Left lobe of liver (tissue), 2 donors: ENCODE measurements at regions not wholly inside any gene's neighbourhood (a gene's known extent, or its start where the extent isn't known, plus 50 kb on each side); places are given as distances from the start of the nearest gene placed in this dataset.

Experiments used
- ATAC-seq: fragments of 200-7000 bp; cut with Tn5 transposase; one replicate; pipeline ENCODE4 v1.9.1; 2020; ENCODE audit warnings: mild to moderate bottlenecking, moderate library complexity
- DNase-seq: peaks from one replicate; pipeline ENCODE4 v3.0.0-alpha.2; 2020; ENCODE audit warnings: low spot score
- donor health status: DM: no; HTN: no; CAD: no; lungs with moderate emphysema.
- donor health status: DM: no; HTN: yes; CAD: no.

DNA sequence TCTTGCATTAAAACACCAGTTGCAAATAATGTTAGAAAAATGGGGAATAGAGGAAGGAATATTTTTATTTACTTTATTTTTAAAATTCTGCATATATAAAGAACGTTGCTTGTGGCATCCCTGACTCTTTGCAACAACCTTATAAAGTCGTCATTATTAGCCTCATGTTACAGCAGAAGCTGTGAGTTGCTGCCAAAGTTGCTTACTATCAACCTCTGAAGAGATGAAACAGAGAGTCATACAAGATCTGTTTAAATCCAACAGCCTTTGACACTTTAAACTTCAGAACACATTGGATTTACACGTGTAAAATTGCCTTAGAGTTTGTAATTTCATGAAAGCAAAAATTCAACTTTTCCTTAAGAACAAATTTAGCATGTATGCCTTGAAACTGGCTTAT lies 221.9 kb downstream of the MRPL39 start:
- no peak for DNase-seq
- no peak for ATAC-seq

DNA sequence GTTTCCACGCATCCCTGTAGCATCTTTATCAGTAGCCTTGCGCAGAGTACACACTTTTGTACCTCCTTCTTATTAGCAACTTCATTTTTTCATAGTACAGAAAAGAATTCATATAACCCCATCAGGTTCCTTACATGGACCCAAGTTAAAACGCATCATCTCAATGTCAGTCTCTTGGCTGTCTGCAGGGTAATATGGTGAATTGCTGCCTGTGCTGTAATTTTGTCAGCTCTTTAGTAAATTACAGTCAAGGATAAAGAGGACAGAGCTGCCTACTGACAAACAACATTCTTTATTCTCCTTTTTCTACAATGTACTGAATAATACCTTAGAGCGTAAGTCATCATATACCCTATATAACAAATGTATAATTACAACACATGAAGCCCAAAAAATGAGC lies 222.5 kb downstream of the MRPL39 start:
- DNase-seq = no peak
- ATAC-seq = no peak

DNA sequence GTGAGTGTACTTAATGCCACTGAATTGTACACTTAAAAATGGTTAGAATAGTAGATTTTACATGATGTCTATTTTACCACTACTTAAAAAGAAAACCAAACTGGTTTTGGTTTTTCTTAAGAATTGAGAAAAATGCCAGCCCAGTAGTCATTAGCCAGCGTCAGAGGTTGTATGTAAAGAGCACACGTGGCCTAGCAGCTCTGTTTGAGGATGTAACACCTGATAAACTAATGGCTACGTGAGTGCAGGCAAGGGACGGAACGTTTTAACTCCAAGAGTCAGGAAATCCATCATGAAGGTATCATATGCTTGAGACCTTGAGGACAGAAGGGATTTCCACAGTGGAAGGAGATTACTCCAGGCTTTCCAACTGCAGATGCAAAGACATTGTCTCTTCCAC lies 223.7 kb downstream of the MRPL39 start:
- DNase-seq = no peak
- ATAC-seq = no peak

DNA sequence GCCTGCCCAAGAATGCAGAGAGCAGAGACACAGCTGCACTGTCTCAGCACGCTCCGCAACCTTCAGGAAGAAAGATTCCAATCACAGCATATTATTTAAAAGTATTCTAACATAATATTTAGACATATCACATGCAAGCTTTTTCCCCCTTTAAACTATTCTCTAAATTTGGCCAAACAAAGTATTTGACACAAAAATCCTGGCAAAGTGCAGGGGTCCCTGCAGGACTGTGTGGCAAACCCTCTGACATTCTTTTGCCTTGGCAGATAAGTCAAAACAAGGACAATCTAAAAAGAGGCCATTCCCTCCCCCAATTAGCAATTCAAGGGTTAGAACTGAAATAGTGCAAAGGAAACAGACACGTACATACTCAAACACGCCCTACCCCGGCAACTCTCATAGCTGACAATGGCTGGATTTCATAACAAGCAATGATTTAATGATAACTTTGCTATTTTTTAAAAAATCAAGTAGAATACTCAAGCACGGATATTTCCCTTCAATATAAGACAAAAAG lies 225.3 kb downstream of the MRPL39 start:
- no peak for ATAC-seq
- DNase-seq = no peak

DNA sequence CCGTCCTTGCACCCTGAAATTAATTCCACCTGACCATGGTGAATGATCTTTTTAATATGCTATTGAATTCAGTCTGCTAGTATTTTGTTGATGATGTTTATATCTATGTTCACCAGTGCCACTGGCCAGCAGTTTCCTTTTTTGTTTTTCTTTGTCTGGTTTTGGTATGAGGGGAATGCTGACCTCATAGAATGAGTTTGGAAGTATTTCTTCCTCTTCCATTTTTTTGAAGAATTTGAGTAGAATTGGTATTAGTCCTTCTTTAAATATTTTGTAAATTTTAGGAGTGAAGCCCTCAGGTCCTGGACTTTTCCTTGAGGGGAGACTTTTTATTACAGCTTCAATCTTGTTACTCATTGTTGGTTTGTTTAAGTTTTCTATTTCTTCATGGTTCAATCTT lies 231.6 kb downstream of the MRPL39 start:
- no peak for ATAC-seq

DNA sequence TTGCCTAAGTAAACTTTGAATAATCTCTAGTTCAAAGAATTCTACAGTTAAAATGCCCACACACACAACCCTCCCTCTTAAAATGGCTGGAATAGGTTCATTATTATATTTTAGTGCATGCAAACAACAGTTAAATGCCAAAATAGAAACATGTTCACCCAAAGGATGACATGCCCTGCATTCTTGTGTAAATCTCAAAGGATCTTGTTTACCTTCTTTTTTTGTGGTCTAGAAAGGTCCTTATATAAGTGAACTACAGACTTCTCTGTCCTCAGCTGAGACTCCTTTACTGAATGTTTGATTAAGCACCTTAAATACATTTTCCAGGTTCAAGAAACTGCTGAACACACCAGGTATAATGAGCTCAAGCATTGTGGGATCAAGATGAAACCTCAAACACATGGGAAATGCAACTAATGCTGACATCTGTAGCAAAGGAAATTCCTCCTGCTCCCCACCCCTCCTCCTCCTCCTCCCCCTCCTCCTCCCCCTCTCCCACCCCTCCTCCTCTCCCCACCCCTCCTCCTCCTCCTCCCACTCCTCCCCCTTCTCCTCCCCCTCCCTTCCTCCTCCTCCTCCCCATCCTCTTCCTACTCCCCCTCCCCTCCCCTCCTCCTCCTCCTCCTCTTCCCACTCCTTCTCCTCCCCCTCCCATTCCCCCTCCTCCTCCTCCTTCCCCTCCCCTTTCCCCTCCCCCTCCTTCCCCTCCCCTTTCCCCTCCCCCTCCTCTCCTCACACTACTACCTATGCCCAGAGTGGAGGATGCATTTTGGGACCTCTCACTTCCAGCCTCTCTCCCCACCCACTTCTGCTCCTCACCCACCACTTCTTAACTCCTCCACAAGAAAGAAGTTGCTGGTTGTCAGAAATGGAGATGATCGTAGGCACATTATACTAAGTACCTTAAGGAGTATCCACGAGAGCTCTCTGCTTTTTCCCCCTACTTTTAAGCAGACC lies 233.9 kb downstream of the MRPL39 start:
- ATAC-seq (no peak), DNase-seq (no peak)

More for the DNA sequence above, 231.6 kb downstream of the MRPL39 start:
- DNase-seq = no peak

DNA sequence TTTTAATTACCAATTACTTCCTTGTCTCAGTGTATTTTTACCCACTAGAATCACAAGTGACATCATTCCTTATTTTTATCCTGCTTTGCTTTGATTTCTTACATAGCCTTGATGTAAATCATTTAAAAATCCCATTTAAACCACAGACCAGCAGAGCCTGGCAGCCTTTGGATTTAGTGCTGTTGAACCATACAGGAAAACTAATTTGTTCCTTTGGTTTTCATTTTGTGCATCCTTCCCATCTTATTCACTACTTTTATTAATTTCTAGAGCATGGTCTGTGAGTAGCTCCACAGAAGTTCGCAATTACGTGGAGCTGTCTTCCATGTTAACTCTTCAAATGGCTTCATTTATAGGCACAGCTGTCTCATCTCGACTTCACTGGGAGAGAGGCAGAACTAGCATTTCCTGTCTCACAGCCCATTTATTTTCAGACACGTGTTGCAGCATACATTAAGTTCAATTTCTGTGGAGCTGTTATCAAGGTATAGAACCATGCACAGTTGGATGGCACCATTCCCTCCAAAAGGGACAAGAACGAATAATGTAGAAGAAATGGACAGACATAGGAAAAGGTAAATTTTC lies 235.3 kb downstream of the MRPL39 start:
- DNase-seq = no peak
- no peak for ATAC-seq

DNA sequence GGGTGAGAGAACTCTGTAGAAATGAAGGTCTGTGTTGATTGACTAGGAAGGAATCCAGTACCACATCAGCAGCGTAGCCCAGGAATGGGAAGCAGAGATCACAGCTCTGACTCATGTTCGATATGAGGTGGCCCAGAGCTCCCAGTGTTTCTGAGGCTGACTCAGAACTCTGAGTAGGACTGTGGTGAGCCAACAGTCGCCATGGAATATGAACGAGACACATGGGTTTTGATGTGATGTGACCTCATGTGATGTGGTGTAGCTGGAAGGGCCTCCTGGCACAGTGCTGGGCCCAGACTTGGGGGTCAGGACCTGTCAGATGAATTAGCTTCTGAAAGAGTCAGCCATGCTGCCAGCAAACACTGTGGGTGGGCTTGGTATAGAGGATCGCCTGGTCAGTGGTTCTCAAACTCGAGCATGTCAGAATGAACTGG lies 237.0 kb downstream of the MRPL39 start:
- no peak for ATAC-seq
- DNase-seq = no peak

DNA sequence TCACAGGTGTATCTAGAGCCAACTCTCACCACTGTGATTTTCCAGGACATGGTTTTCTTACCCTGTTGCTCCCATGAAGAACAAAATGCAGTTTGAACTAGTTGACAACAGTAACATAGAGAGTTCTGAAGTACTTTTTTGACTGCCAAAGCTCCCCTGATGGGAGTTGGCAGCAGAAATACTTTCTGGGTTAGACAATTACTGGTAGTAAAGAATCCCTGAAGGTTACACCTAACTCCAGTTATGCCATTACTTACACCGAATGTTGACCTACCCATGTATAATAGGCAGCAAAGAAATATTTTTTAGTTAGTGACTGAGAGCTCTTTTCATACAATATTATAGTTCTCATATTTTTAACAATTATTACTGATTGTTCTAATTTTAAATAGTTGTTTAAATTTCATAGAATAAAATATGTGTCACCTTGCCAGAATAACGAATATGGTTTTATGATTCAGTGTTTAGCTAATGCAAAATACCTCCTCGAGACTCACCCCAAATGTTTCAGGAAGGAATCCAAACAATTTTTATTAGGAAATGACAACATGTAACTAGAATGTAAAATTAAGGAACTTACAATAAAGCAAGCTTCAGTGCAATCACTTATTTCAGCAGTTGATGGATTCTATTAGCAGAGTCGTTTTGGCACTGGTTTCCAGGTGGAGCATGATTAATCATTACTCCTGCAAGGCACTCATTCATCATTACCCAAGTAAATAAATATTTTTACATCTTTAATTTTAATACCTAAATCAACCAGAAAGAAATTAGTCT lies 237.6 kb downstream of the MRPL39 start:
- no peak for DNase-seq
- no peak for ATAC-seq

DNA sequence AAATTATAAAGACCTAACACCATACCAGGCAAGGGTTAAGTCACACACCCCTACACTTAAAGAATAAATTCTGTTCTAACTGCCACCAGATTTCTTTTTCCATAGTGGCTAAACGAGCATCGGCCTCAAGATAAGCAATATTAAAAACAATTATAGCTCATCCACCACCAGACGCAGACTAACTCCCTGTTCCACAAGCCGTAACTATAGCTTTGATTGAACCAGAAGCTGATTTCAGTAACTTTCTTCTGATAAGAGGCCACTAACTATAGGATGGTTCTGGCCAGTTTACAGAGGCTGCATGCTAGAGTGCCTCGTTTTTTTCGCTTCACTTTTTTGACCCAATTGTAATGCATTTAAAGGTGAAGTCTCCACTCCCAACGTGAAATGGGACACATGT lies 238.8 kb downstream of the MRPL39 start:
- ATAC-seq = no peak
- no peak for DNase-seq

DNA sequence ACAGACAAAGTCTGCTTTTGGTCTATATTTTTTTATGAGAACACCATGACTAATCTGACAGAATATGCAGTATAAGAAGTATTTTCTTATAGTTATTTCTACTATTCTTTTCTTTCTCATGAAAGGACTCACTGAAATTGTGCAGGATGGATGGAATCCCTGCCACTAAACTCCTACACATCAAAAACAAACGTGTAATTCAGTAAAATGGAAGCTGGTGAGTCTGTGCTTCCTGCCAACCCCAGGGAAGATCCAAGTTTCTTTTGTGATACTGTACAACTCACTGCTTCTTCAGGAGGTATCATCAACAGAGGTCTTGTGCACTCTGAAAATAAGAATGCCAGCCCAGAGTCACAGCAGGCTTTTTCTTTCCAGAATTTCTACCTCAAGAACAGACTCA lies 241.2 kb downstream of the MRPL39 start:
- DNase-seq (no peak), ATAC-seq (no peak)

DNA sequence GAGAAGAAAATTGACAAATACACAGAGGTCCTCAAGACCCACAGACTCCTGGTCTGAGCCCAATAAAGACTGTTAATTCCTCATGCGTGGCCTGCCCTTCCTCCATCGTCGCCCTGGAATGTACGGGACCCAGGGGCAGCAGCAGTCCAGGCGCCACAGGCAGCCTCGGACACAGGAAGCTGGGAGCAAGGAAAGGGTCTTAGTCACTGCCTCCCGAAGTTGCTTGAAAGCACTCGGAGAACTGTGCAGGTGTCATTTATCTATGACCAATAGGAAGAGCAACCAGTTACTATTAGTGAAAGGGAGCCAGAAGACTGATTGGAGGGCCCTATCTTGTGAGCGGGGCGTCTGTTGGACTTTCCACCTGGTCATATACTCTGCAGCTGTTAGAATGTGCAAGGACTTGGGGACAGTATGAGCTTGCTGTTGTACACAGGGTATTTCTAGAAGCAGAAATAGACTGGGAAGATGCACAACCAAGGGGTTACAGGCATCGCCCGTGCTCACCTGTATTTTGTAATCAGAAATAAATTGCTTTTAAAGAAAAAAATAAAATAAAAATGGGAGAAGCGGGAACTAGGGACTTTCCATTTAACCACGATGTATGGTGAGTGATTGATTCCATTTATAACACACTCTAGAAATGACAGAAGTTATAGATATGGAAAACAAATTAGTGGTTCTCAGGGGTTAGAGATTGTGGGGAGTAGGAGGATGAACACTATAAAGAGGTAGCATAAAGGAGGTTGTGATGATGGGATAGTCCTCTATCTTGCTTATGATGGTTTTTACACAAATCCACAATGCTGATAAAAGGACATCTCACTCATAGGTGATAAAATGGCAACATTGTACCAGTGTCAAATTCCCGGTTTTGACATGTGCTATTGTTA lies 244.7 kb downstream of the MRPL39 start:
- ATAC-seq (no peak), DNase-seq (no peak)

DNA sequence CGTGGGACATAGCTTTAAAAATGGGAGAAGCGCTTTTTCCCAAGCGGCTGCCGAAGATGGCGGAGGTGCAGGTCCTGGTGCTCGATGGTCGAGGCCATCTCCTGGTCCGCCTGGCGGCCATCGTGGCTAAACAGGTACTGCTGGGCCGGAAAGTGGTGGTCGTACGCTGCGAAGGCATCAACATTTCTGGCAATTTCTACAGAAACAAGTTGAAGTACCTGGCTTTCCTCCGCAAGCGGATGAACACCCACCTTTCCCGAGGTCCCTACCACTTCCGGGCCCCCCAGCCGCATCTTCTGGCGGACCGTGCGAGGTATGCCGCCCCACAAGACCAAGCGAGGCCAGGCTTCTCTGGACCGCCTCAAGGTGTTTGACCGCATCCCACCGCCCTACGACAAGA lies 245.5 kb downstream of the MRPL39 start:
- ATAC-seq (no peak), DNase-seq (no peak)

DNA sequence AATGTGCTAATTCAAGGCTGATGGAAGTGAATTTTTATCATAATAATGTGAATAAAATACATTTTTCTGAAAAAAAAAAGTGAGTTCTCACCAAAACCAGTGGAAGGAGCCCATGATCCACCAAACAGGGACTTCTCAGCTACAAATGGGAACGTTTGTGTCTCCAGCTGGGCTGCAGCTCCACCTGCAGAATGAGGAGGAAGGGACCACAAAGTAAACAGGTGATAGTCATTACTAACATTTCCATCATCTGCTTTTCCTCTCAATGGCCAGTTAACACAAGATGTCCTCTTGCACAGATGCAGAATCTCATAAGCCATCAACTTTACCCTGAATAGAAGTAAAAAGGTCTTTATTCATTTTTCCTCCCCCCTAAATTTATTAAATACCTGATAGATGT lies 246.2 kb downstream of the MRPL39 start:
- ATAC-seq (no peak), DNase-seq (no peak)

DNA sequence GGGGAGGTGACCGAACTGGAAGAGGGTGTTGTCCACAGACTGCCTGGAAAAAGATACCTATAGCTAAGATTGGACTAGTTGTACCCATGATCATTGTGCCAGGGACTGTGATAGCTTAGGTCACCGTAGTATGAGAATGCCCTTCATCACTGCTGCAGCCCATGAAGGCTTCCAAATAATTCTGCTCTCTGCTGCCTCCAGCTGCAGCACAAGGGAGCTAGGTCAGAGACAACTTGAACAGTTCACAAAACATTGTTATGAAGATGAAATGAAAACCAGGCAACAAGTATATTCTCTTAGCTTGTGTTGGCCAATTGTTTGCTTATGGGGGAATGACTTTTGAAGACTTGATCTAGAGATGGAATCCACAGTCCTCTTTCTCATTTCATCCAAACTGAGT lies 246.7 kb downstream of the MRPL39 start:
- ATAC-seq (no peak), DNase-seq (no peak)

DNA sequence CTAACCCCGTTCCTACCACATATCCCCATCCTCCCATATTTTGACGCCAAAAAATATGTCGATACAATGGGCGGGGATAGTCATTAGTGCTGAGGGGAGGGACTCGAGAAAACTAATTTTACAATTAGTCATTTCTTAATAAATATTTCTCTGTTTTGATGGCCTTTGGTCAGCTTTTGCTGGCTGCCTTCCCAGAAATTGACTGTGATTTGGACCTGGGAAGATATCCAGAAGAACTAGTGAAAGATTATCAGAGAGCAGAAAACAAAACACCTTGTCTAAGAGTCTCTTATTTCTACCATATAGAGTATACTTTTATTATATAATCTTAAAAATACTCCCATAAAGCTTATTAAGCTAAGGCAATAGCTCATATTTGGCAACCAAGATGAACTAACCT lies 247.6 kb downstream of the MRPL39 start:
- no peak for DNase-seq
- no peak for ATAC-seq

DNA sequence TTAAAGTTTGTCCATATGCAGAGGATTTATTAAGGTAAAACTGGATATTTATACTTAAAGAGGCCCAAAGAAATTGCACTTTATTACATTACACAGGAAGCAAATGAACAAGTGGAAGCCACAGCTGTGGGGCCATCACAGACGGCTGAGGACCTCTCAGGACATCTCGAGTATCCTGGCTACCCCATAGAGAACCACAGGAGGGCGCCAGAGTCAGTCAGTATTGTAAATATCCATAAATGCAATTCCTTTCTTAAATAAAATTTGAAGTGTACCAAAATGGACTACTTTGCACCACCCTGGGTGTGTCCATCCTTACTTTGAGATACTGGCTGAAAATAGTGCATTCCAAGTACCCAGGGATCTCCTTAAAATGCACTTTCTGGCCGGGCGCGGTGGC lies 257.2 kb downstream of the MRPL39 start:
- no peak for ATAC-seq
- no peak for DNase-seq

DNA sequence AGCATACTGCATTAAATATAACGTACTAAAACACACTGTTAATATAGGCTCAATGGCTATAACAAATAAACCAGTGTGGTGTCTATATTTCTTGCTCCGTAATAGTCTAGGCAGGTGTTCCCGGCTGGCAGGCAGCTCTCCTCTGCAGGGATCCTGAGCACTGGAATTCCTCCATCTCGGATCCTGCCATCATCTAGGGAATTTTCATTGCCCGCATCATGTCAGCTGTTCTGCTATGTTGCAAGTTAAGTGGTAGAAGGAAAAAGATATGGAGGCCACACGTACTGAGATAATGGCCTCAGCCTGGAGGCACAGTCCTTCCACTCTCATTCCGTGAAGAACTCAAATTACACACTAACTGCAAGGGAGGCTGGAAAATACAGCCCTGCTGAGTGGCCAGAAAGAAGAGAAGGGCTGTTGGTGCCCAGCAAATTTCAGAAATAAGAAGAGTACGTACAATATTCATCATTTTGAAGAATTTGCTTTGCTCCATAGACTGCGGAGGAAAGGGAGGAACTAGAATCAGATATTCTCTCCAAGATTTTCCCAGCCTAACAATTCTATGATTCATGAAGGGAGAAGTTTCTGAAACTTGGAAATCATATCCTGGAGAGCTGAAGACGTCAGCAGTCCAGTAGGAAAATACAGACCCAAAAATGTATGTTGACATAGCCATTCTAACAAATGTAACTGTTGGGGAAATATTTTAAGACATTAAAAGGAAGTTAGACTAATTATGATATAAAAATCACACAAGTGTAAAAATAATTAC lies 263.3 kb downstream of the MRPL39 start:
- DNase-seq (no peak), ATAC-seq (no peak)

DNA sequence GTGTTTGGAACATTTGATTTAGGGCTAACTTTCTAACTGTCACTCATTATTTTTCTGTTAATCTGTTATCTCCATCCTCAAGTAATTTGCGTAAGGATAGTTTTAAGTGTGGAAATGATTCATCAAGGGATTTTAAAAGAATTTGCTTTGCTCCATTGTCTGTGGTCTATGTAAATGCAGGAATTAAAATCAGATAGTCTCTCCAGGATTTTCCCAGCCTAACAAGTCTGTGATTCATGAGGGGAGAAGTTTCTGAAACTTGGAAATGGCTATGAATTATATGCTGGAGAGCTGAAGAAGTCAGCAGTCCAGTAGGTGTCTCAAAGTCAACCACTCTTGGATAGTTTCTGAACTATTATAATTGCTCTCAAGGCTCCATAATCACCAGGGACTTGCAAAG lies 264.5 kb downstream of the MRPL39 start:
- ATAC-seq = no peak
- no peak for DNase-seq

DNA sequence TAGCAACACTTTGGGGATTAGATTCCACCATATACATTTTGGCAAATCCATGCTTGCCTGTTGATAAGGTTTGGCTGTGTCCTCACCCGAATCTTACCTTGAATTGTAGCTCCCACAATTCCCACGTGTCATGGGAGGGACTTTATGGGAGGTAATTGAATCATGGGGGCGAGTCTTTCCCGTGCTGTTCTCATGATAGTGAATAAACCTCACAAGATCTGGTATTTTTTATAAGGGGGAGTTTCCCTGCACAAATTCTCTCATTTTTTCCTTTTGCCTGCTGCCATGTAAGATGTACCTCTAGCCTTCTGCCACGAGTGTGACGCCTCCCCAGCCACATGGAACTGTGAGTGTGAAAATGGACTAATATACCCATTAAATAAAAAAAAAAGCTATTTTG lies 265.3 kb downstream of the MRPL39 start:
- no peak for DNase-seq
- no peak for ATAC-seq
